ENCODE measurements at regions not wholly inside any gene's neighbourhood (a gene's known extent, or its start where the extent isn't known, plus 50 kb on each side); places are given as distances from the start of the nearest gene placed in this dataset.
"Not testable (repeated sequence)": the region's sequence is repeated elsewhere in the genome, so short reads cannot be mapped to it uniquely, and the experiment has no call there.

- no peak for DNase-seq (ENCODE audit: low spot score)
These were observed 1203.5 kb upstream of the PRR20A start for GRCh38 chr13:55937180-55937579.

- DNase-seq (ENCODE audit: low spot score) = no peak
These were observed 1192.5 kb upstream of the PRR20A start for GRCh38 chr13:55948175-55948574.

GRCh38 chr13:55963934-55964333 lies 1176.8 kb upstream of the PRR20A start:
- DNase-seq (ENCODE audit: low spot score) = no peak

- DNase-seq (ENCODE audit: low spot score) = no peak
These were observed 1173.7 kb upstream of the PRR20A start for GRCh38 chr13:55967055-55967454.

GRCh38 chr13:55977436-55977835 lies 1163.3 kb upstream of the PRR20A start:
- no peak for DNase-seq (ENCODE audit: low spot score)

- no peak for DNase-seq (ENCODE audit: low spot score)
These were observed 1159.3 kb upstream of the PRR20A start for GRCh38 chr13:55981381-55981780.

- not testable (repeated sequence) for DNase-seq (ENCODE audit: low spot score)
These were observed 1156.7 kb upstream of the PRR20A start for GRCh38 chr13:55984026-55984425.

- no peak for DNase-seq (ENCODE audit: low spot score)
These were observed 1150.1 kb upstream of the PRR20A start for GRCh38 chr13:55990631-55991030.

- DNase-seq (ENCODE audit: low spot score) = no peak
These were observed 1149.1 kb upstream of the PRR20A start for GRCh38 chr13:55991666-55992065.

- no peak for DNase-seq (ENCODE audit: low spot score)
These were observed 1148.6 kb upstream of the PRR20A start for GRCh38 chr13:55992145-55992544.

- no peak for DNase-seq (ENCODE audit: low spot score)
These were observed 1141.0 kb upstream of the PRR20A start for GRCh38 chr13:55999709-56000108.

- DNase-seq (ENCODE audit: low spot score) = no peak
These were observed 1131.3 kb upstream of the PRR20A start for GRCh38 chr13:56009418-56009817.

GRCh38 chr13:56012644-56013043 lies 1128.1 kb upstream of the PRR20A start:
- no peak for DNase-seq (ENCODE audit: low spot score)

GRCh38 chr13:56015919-56016318 lies 1124.8 kb upstream of the PRR20A start:
- DNase-seq (ENCODE audit: low spot score) = no peak

GRCh38 chr13:56019606-56020005 lies 1121.1 kb upstream of the PRR20A start:
- no peak for DNase-seq (ENCODE audit: low spot score)

GRCh38 chr13:56020425-56020824 lies 1120.3 kb upstream of the PRR20A start:
- no peak for DNase-seq (ENCODE audit: low spot score)

- DNase-seq (ENCODE audit: low spot score) = no peak
These were observed 1100.7 kb upstream of the PRR20A start for GRCh38 chr13:56039992-56040391.

GRCh38 chr13:56066321-56066720 lies 1074.4 kb upstream of the PRR20A start:
- DNase-seq (ENCODE audit: low spot score) = no peak

- no peak for DNase-seq (ENCODE audit: low spot score)
These were observed 1038.1 kb upstream of the PRR20A start for GRCh38 chr13:56102641-56103040.

GRCh38 chr13:56110751-56111150 lies 1030.0 kb upstream of the PRR20A start:
- DNase-seq (ENCODE audit: low spot score) = no peak

- no peak for DNase-seq (ENCODE audit: low spot score)
These were observed 1006.2 kb upstream of the PRR20A start for GRCh38 chr13:56134524-56134923.

- no peak for DNase-seq (ENCODE audit: low spot score)
These were observed 973.9 kb upstream of the PRR20A start for GRCh38 chr13:56166864-56167263.

- no peak for DNase-seq (ENCODE audit: low spot score)
These were observed 972.1 kb upstream of the PRR20A start for GRCh38 chr13:56168581-56168980.

- no peak for DNase-seq (ENCODE audit: low spot score)
These were observed 967.4 kb upstream of the PRR20A start for GRCh38 chr13:56173346-56173745.

GRCh38 chr13:56182598-56182997 lies 958.1 kb upstream of the PRR20A start:
- DNase-seq (ENCODE audit: low spot score) = no peak
